ENCODE measurements at regions not wholly inside any gene's neighbourhood (a gene's known extent, or its start where the extent isn't known, plus 50 kb on each side); places are given as distances from the start of the nearest gene placed in this dataset.

- TF ChIP-seq PBX3 (CRISPR knock-in tag; IDR thresholded peaks at IDR 0.05; ENCODE audit: borderline replicate concordance) (no peak), HMG20B (CRISPR knock-in tag; conservative IDR thresholded peaks at IDR 0.05) (no peak), ZNF30 (CRISPR knock-in tag; IDR thresholded peaks at IDR 0.05) (no peak), RAD21 (CRISPR knock-in tag; IDR thresholded peaks at IDR 0.05) (no peak), KAT8 (CRISPR knock-in tag; IDR thresholded peaks at IDR 0.05) (no peak), ZNF460 (CRISPR knock-in tag; IDR thresholded peaks at IDR 0.05; ENCODE audit: borderline replicate concordance) (no peak), HNRNPL (IDR thresholded peaks at IDR 0.05; ENCODE audit: low read depth, low read length) (no peak), ZNF335 (CRISPR knock-in tag; IDR thresholded peaks at IDR 0.05) (no peak), NR3C1 (CRISPR knock-in tag; IDR thresholded peaks at IDR 0.05) (no peak)
- TF ChIP-seq, protein P1, sequence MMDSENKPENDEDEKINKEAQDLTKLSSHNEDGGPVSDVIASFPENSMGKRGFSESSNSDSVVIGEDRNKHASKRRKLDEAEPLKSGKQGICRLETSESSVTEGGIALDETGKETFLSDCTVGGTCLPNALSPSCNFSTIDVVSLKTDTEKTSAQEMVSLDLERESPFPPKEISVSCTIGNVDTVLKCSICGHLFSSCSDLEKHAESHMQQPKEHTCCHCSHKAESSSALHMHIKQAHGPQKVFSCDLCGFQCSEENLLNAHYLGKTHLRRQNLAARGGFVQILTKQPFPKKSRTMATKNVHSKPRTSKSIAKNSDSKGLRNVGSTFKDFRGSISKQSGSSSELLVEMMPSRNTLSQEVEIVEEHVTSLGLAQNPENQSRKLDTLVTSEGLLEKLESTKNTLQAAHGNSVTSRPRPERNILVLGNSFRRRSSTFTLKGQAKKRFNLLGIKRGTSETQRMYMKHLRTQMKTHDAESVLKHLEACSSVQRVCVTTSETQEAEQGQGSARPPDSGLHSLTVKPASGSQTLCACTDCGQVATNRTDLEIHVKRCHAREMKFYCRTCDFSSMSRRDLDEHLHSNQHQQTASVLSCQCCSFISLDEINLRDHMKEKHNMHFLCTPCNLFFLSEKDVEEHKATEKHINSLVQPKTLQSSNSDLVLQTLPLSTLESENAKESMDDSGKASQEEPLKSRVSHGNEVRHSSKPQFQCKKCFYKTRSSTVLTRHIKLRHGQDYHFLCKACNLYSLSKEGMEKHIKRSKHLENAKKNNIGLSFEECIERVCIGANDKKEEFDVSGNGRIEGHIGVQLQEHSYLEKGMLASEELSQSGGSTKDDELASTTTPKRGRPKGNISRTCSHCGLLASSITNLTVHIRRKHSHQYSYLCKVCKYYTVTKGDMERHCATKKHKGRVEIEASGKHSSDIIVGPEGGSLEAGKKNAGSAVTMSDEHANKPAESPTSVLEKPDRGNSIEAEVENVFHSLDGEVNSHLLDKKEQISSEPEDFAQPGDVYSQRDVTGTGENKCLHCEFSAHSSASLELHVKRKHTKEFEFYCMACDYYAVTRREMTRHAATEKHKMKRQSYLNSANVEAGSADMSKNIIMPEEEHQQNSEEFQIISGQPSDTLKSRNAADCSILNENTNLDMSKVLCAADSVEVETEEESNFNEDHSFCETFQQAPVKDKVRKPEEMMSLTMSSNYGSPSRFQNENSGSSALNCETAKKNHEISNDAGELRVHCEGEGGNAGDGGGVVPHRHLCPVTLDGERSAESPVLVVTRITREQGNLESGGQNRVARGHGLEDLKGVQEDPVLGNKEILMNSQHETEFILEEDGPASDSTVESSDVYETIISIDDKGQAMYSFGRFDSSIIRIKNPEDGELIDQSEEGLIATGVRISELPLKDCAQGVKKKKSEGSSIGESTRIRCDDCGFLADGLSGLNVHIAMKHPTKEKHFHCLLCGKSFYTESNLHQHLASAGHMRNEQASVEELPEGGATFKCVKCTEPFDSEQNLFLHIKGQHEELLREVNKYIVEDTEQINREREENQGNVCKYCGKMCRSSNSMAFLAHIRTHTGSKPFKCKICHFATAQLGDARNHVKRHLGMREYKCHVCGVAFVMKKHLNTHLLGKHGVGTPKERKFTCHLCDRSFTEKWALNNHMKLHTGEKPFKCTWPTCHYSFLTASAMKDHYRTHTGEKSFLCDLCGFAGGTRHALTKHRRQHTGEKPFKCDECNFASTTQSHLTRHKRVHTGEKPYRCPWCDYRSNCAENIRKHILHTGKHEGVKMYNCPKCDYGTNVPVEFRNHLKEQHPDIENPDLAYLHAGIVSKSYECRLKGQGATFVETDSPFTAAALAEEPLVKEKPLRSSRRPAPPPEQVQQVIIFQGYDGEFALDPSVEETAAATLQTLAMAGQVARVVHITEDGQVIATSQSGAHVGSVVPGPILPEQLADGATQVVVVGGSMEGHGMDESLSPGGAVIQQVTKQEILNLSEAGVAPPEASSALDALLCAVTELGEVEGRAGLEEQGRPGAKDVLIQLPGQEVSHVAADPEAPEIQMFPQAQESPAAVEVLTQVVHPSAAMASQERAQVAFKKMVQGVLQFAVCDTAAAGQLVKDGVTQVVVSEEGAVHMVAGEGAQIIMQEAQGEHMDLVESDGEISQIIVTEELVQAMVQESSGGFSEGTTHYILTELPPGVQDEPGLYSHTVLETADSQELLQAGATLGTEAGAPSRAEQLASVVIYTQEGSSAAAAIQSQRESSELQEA (CRISPR knock-in tag; IDR thresholded peaks at IDR 0.05; ENCODE audit: not compliant biosample characterization), result no peak
- TF ChIP-seq, protein P2, sequence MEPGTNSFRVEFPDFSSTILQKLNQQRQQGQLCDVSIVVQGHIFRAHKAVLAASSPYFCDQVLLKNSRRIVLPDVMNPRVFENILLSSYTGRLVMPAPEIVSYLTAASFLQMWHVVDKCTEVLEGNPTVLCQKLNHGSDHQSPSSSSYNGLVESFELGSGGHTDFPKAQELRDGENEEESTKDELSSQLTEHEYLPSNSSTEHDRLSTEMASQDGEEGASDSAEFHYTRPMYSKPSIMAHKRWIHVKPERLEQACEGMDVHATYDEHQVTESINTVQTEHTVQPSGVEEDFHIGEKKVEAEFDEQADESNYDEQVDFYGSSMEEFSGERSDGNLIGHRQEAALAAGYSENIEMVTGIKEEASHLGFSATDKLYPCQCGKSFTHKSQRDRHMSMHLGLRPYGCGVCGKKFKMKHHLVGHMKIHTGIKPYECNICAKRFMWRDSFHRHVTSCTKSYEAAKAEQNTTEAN (CRISPR knock-in tag; conservative IDR thresholded peaks at IDR 0.05), result no peak
- TF ChIP-seq, protein P3, sequence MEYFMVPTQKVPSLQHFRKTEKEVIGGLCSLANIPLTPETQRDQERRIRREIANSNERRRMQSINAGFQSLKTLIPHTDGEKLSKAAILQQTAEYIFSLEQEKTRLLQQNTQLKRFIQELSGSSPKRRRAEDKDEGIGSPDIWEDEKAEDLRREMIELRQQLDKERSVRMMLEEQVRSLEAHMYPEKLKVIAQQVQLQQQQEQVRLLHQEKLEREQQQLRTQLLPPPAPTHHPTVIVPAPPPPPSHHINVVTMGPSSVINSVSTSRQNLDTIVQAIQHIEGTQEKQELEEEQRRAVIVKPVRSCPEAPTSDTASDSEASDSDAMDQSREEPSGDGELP (IDR thresholded peaks at IDR 0.05; ENCODE audit: borderline replicate concordance, low read depth), result no peak
- TF ChIP-seq, protein P4, sequence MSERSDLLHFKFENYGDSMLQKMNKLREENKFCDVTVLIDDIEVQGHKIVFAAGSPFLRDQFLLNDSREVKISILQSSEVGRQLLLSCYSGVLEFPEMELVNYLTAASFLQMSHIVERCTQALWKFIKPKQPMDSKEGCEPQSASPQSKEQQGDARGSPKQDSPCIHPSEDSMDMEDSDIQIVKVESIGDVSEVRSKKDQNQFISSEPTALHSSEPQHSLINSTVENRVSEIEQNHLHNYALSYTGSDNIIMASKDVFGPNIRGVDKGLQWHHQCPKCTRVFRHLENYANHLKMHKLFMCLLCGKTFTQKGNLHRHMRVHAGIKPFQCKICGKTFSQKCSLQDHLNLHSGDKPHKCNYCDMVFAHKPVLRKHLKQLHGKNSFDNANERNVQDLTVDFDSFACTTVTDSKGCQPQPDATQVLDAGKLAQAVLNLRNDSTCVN (CRISPR knock-in tag; IDR thresholded peaks at IDR 0.05; ENCODE audit: borderline replicate concordance), result no peak
- TF ChIP-seq, protein P5, sequence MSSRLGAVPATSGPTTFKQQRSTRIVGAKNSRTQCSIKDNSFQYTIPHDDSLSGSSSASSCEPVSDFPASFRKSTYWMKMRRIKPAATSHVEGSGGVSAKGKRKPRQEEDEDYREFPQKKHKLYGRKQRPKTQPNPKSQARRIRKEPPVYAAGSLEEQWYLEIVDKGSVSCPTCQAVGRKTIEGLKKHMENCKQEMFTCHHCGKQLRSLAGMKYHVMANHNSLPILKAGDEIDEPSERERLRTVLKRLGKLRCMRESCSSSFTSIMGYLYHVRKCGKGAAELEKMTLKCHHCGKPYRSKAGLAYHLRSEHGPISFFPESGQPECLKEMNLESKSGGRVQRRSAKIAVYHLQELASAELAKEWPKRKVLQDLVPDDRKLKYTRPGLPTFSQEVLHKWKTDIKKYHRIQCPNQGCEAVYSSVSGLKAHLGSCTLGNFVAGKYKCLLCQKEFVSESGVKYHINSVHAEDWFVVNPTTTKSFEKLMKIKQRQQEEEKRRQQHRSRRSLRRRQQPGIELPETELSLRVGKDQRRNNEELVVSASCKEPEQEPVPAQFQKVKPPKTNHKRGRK (CRISPR knock-in tag; IDR thresholded peaks at IDR 0.05), result no peak
These were observed 70.3 kb downstream of the ARL4C start for GRCh38 chr2:234426616-234427015.

Measured in HepG2 (cell line).